NCI-H2227 (cell line): ENCODE measurements at regions not wholly inside any gene's neighbourhood (a gene's known extent, or its start where the extent isn't known, plus 50 kb on each side); places are given as distances from the start of the nearest gene placed in this dataset.

Experiments used
- DNase-seq: peaks from one replicate; lab custom pipeline; 2025; ENCODE audit not compliant: unreplicated experiment; lab: John Stamatoyannopoulos, UW

- no peak for DNase-seq
Measured at GRCh38 chr10:128280271-128280670, 154.0 kb upstream of the MKI67 start.

GRCh38 chr10:128281343-128281742, 155.1 kb upstream of the MKI67 start:
- no peak for DNase-seq

- DNase-seq: no peak
Measured at GRCh38 chr10:128281861-128282260, 155.6 kb upstream of the MKI67 start.

- DNase-seq: no peak
Measured at GRCh38 chr10:128286141-128286761, 160.0 kb upstream of the MKI67 start.

GRCh38 chr10:128286762-128287500, 160.7 kb upstream of the MKI67 start:
- DNase-seq: no peak

GRCh38 chr10:128287921-128288320, 161.7 kb upstream of the MKI67 start:
- DNase-seq: no peak

GRCh38 chr10:128289621-128290020, 163.4 kb upstream of the MKI67 start:
- no peak for DNase-seq

GRCh38 chr10:128295003-128295402, 168.8 kb upstream of the MKI67 start:
- DNase-seq: no peak

GRCh38 chr10:128296253-128297007, 170.2 kb upstream of the MKI67 start:
- no peak for DNase-seq

GRCh38 chr10:128297709-128298378, 171.6 kb upstream of the MKI67 start:
- DNase-seq: no peak

- no peak for DNase-seq
Measured at GRCh38 chr10:128298587-128298986, 172.4 kb upstream of the MKI67 start.

GRCh38 chr10:128300290-128300824, 174.1 kb upstream of the MKI67 start:
- DNase-seq: no peak

- DNase-seq: no peak
Measured at GRCh38 chr10:128301051-128301450, 174.8 kb upstream of the MKI67 start.

- DNase-seq: no peak
Measured at GRCh38 chr10:128302808-128303207, 176.6 kb upstream of the MKI67 start.

- DNase-seq: no peak
Measured at GRCh38 chr10:128304271-128304670, 178.0 kb upstream of the MKI67 start.

GRCh38 chr10:128305601-128306345, 179.6 kb upstream of the MKI67 start:
- no peak for DNase-seq

- no peak for DNase-seq
Measured at GRCh38 chr10:128306535-128306934, 180.3 kb upstream of the MKI67 start.

- no peak for DNase-seq
Measured at GRCh38 chr10:128306966-128307365, 180.7 kb upstream of the MKI67 start.

GRCh38 chr10:128307820-128308219, 181.6 kb upstream of the MKI67 start:
- DNase-seq: no peak

GRCh38 chr10:128310971-128311658, 184.9 kb upstream of the MKI67 start:
- DNase-seq: no peak
